ENCODE measurements at regions not wholly inside any gene's neighbourhood (a gene's known extent, or its start where the extent isn't known, plus 50 kb on each side); places are given as distances from the start of the nearest gene placed in this dataset.

DNA sequence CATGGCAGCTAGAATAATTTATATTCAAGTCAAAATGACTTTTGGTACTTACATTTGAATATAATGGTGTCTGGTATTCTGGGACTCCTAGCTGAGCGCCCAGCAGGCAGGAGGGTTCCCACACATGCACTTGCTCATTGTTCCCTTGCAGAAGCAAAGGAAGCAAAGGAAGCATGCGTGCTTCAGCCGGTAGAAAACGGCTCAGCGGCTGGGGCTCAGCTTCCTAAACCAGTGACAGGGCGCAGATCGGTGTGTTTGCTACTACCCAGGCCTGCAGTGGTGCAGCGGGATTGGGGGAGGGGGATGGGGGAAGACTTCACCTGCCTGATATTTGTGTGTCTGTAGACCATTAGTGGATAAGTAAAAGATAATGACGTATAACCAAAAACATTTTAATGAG lies 978.3 kb upstream of the TENM3 start:
- Mint-ChIP-seq H3K36me3 (ENCODE audit: insufficient read depth) (no peaks in the 10 kb centered on the region), H3K4me3 (ENCODE audit: low read depth) (no peak overlapping the region), H3K4me1 (ENCODE audit: low read depth) (peaks cover 6% of the 10 kb centered on the region), H3K27me3 (peaks cover 5% of the 10 kb centered on the region), H3K9me3 (ENCODE audit: low read depth) (no peaks in the 10 kb centered on the region), H3K27ac (no peak overlapping the region)
- DNase-seq (ENCODE audit: low spot score, unreplicated experiment): no peak
- TF ChIP-seq, protein P1, sequence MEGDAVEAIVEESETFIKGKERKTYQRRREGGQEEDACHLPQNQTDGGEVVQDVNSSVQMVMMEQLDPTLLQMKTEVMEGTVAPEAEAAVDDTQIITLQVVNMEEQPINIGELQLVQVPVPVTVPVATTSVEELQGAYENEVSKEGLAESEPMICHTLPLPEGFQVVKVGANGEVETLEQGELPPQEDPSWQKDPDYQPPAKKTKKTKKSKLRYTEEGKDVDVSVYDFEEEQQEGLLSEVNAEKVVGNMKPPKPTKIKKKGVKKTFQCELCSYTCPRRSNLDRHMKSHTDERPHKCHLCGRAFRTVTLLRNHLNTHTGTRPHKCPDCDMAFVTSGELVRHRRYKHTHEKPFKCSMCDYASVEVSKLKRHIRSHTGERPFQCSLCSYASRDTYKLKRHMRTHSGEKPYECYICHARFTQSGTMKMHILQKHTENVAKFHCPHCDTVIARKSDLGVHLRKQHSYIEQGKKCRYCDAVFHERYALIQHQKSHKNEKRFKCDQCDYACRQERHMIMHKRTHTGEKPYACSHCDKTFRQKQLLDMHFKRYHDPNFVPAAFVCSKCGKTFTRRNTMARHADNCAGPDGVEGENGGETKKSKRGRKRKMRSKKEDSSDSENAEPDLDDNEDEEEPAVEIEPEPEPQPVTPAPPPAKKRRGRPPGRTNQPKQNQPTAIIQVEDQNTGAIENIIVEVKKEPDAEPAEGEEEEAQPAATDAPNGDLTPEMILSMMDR (IDR thresholded peaks at IDR 0.05; ENCODE audit: unreplicated experiment): no peak

DNA sequence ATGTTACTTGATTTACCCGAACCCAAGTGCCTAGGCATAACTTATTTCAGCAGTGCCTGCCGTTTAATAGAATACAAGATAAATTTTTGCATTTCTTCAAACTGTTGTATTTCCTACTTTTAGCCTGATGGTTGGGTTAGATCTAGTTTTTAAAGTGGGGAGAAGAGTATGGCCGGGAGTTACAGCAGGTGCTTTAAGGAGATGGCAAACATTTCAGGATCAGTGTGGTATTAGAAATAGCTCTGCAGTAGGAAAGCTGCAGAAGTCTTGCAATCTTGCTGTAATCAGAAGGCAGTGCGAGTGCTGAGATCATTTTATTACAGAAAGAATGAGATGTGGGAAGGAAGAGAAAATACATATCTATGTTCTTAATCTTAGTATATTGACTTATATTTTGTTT lies 977.8 kb upstream of the TENM3 start:
- no peak for DNase-seq (ENCODE audit: low spot score, unreplicated experiment)
- Mint-ChIP-seq H3K27me3 (peaks cover 4% of the 10 kb centered on the region), H3K36me3 (ENCODE audit: insufficient read depth) (no peaks in the 10 kb centered on the region), H3K4me3 (ENCODE audit: low read depth) (no peak overlapping the region), H3K9me3 (ENCODE audit: low read depth) (no peaks in the 10 kb centered on the region), H3K4me1 (ENCODE audit: low read depth) (peaks cover 6% of the 10 kb centered on the region), H3K27ac (no peak overlapping the region)
- TF ChIP-seq, protein P1 (IDR thresholded peaks at IDR 0.05; ENCODE audit: unreplicated experiment): no peak

DNA sequence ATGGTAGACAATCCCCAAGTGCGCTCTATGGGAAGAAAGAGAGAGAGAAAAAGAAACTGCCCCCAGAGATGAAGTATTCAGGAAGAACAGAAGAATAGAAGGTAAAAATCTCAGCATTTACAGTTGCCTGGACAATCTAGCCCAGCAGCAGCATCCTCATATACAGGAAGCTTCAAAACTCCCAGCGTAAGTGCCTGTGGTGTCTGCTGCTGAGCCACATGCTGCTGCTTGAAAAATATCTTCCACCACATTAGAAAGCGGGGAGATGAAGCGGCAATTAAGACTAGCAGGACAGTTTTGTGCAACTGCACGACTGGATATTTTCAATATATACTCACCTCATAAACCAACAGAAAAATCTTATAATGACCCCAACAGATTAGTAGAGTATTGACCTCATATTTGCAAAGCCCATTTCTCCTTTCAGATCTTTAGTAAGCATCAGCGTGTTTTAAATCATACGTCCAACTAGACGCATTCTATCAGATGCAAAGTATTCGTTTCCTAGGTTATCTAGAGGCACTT lies 972.0 kb upstream of the TENM3 start:
- no peaks in the 10 kb centered on the region for H3K4me1 Mint-ChIP-seq (ENCODE audit: low read depth)
- H3K4me3 Mint-ChIP-seq (ENCODE audit: low read depth): no peak overlapping the region
- no peak overlapping the region for H3K27ac Mint-ChIP-seq
- H3K9me3 Mint-ChIP-seq (ENCODE audit: low read depth): no peaks in the 10 kb centered on the region
- DNase-seq (ENCODE audit: low spot score, unreplicated experiment): no peak
- no peaks in the 10 kb centered on the region for H3K36me3 Mint-ChIP-seq (ENCODE audit: insufficient read depth)
- no peaks in the 10 kb centered on the region for H3K27me3 Mint-ChIP-seq
- TF ChIP-seq, protein P1 (IDR thresholded peaks at IDR 0.05; ENCODE audit: unreplicated experiment): no peak

DNA sequence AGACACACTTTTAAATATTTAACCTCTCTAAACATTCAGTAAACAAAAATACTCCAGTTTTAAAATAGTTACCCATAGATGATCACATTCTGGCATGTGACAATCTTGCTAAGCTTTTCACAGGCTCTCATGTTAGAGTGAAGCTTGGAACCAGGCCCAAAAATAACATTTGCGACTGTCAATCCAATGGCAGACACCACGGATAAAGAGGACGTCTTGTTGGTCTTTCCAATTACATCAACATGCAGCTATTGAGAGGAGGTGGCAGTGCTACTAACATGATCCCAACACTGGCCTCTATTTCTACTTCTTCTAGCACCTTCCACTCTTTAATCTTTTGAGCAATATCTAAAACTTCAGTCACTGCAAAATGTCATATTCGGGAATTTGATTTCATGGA lies 970.8 kb upstream of the TENM3 start:
- TF ChIP-seq, protein P1 (IDR thresholded peaks at IDR 0.05; ENCODE audit: unreplicated experiment): no peak
- no peak for DNase-seq (ENCODE audit: low spot score, unreplicated experiment)
- Mint-ChIP-seq H3K27me3 (no peaks in the 10 kb centered on the region), H3K27ac (no peak overlapping the region), H3K36me3 (ENCODE audit: insufficient read depth) (no peaks in the 10 kb centered on the region), H3K9me3 (ENCODE audit: low read depth) (no peaks in the 10 kb centered on the region), H3K4me3 (ENCODE audit: low read depth) (no peak overlapping the region), H3K4me1 (ENCODE audit: low read depth) (no peaks in the 10 kb centered on the region)

DNA sequence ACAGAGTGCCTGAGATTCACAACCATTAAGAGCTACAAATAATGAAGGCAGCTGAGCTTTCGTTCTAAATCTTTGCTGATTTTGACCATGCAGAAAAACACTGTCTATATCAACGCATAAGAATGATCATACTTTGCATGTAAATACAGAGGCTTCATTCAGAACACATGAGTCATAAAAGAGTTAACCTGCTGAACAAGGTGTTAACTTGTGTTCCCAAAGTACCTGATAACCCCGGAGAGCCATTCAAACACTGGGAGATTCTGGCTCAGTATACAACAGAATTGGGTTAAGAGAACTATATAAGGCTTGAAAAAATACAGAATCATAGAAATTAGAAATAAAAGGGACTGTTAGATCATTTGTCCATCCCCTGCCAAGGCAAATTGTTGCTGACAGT lies 964.3 kb upstream of the TENM3 start:
- H3K9me3 Mint-ChIP-seq (ENCODE audit: low read depth): no peaks in the 10 kb centered on the region
- H3K4me1 Mint-ChIP-seq (ENCODE audit: low read depth): peaks cover 7% of the 10 kb centered on the region
- H3K27ac Mint-ChIP-seq: no peak overlapping the region
- no peaks in the 10 kb centered on the region for H3K36me3 Mint-ChIP-seq (ENCODE audit: insufficient read depth)
- TF ChIP-seq, protein P1 (IDR thresholded peaks at IDR 0.05; ENCODE audit: unreplicated experiment): no peak
- H3K4me3 Mint-ChIP-seq (ENCODE audit: low read depth): no peak overlapping the region
- no peaks in the 10 kb centered on the region for H3K27me3 Mint-ChIP-seq
- DNase-seq (ENCODE audit: low spot score, unreplicated experiment): no peak
